Liver (tissue), 8 donors: ENCODE measurements at regions not wholly inside any gene's neighbourhood (a gene's known extent, or its start where the extent isn't known, plus 50 kb on each side); places are given as distances from the start of the nearest gene placed in this dataset.

Experiments
- DNase-seq: peaks from one replicate; pipeline ENCODE4 v3.0.0-alpha.2; 2017; ENCODE audit warnings: low spot score
- H3K27ac ChIP-seq, 2 donors: one replicate each; pipeline ENCODE4 v1.7.0; 2013; ENCODE audit warnings: inconsistent platforms in 2 of 2, low read length in 2 of 2, control low read depth in 1 of 2, low read depth in 1 of 2, mild to moderate bottlenecking in 1 of 2
- H3K27me3 ChIP-seq, 4 donors: one replicate each; pipeline versions ENCODE4 v1.6.1 to v1.7.0; 2013; ENCODE audit warnings: low read length in 3 of 4, inconsistent platforms in 1 of 4, mild to moderate bottlenecking in 1 of 4, moderate library complexity in 1 of 4; ENCODE audit not compliant: control insufficient read depth in 4 of 4, insufficient read depth in 4 of 4
- H3K36me3 ChIP-seq, 4 donors: one replicate each; pipeline versions ENCODE4 v1.6.1 to v1.7.0; 2013; ENCODE audit warnings: low read length in 3 of 4, mild to moderate bottlenecking in 3 of 4, low read depth in 1 of 4, moderate library complexity in 1 of 4; ENCODE audit not compliant: control insufficient read depth in 4 of 4, insufficient read depth in 3 of 4
- H3K4me1 ChIP-seq, 4 donors: one replicate each; pipeline versions ENCODE4 v1.6.1 to v1.7.0; 2013; ENCODE audit warnings: low read length in 3 of 4, mild to moderate bottlenecking in 3 of 4, moderate library complexity in 1 of 4; ENCODE audit not compliant: control insufficient read depth in 4 of 4, insufficient read depth in 4 of 4
- H3K4me3 ChIP-seq, 3 donors: one replicate each; pipeline versions ENCODE4 v1.6.1 to v1.7.0; 2013; ENCODE audit warnings: low read length in 3 of 3, control low read depth in 1 of 3, low read depth in 1 of 3, mild to moderate bottlenecking in 1 of 3
- H3K9ac ChIP-seq, 2 donors: one replicate each; pipeline ENCODE4 v1.7.0; 2013; ENCODE audit warnings: low read length in 2 of 2, mild to moderate bottlenecking in 2 of 2, moderate library complexity in 2 of 2, control low read depth in 1 of 2, low read depth in 1 of 2
- H3K9me3 ChIP-seq, 4 donors: one replicate each; pipeline versions ENCODE4 v1.6.1 to v1.7.0; 2013; ENCODE audit warnings: low read length in 3 of 4; ENCODE audit not compliant: control insufficient read depth in 4 of 4
- CTCF ChIP-seq: fragments of 150-350 bp; IDR thresholded peaks from 2 replicates; pipeline ENCODE4 v1.5.1; 2017; ENCODE audit warnings: improper control_type of control experiment, low read depth, low read length; ENCODE audit not compliant: missing input control
- EGR1 ChIP-seq, 2 donors: IDR thresholded peaks; 2 replicates each; pipeline ENCODE4 v1.6.1; 2016 to 2018; ENCODE audit warnings: antibody characterized with exemption in 2 of 2, low read depth in 2 of 2
- FOXA1 ChIP-seq: IDR thresholded peaks from 2 replicates; pipeline ENCODE4 v1.6.1; 2016; ENCODE audit warnings: antibody characterized with exemption
- FOXA2 ChIP-seq: IDR thresholded peaks from 2 replicates; pipeline ENCODE4 v1.6.1; 2016; ENCODE audit warnings: antibody characterized with exemption
- GABPA ChIP-seq, 2 donors: IDR thresholded peaks in 1 of 2; conservative IDR thresholded peaks in 1 of 2; 2 replicates each; pipeline ENCODE4 v1.6.1; 2016; ENCODE audit warnings: antibody characterized with exemption in 2 of 2, mild to moderate bottlenecking in 1 of 2, moderate library complexity in 1 of 2
- HNF4A ChIP-seq, 2 donors: conservative IDR thresholded peaks; 2 replicates each; pipeline ENCODE4 v1.6.1; 2016; ENCODE audit warnings: antibody characterized with exemption in 2 of 2, mild to moderate bottlenecking in 2 of 2
- HNF4G ChIP-seq: IDR thresholded peaks from 2 replicates; pipeline ENCODE4 v1.6.1; 2016; ENCODE audit warnings: antibody characterized with exemption
- JUND ChIP-seq, 2 donors: IDR thresholded peaks; 2 replicates each; pipeline ENCODE4 v1.6.1; 2016; ENCODE audit warnings: antibody characterized with exemption in 2 of 2
- NR2F2 ChIP-seq: IDR thresholded peaks from 2 replicates; pipeline ENCODE4 v1.6.1; 2016; ENCODE audit warnings: antibody characterized with exemption
- RAD21 ChIP-seq, 2 donors: IDR thresholded peaks; 2 replicates each; pipeline ENCODE4 v1.6.1; 2016; ENCODE audit warnings: antibody characterized with exemption in 2 of 2, mild to moderate bottlenecking in 2 of 2
- REST ChIP-seq: IDR thresholded peaks from 2 replicates; pipeline ENCODE4 v1.6.1; 2016; ENCODE audit warnings: antibody characterized with exemption, mild to moderate bottlenecking
- RXRA ChIP-seq, 2 donors: IDR thresholded peaks; 2 replicates each; pipeline ENCODE4 v1.6.1; 2017 to 2018; ENCODE audit warnings: antibody characterized with exemption in 2 of 2, mild to moderate bottlenecking in 1 of 2
- SP1 ChIP-seq: IDR thresholded peaks from 2 replicates; pipeline ENCODE4 v1.6.1; 2018; ENCODE audit warnings: antibody characterized with exemption, mild to moderate bottlenecking
- TAF1 ChIP-seq: conservative IDR thresholded peaks from 2 replicates; pipeline ENCODE4 v1.6.1; 2016; ENCODE audit warnings: antibody characterized with exemption, mild to moderate bottlenecking
- YY1 ChIP-seq: IDR thresholded peaks from 2 replicates; pipeline ENCODE4 v1.6.1; 2016; ENCODE audit warnings: antibody characterized with exemption, mild to moderate bottlenecking
- WGBS: extraction: QIAGEN DNeasy Blood & Tissue Kit; methylation state at CpG from one replicate; pipeline ENCODE4 v1.1.7; 2013; 5-methylcytosine and 5-hydroxymethylcytosine counted together
- TF ChIP-seq, protein P1 (sequence below): IDR thresholded peaks from 2 replicates; pipeline ENCODE4 v1.6.1; 2016; ENCODE audit warnings: antibody characterized with exemption
- TF ChIP-seq, protein P2 (sequence below): IDR thresholded peaks from 2 replicates; pipeline ENCODE4 v1.6.1; 2016; ENCODE audit warnings: antibody characterized with exemption
- TF ChIP-seq, protein P3 (sequence below): IDR thresholded peaks from 2 replicates; pipeline ENCODE4 v1.6.1; 2016; ENCODE audit warnings: antibody characterized with exemption
- donor health status: healthy.
- donor health status: healthy.
- donor health status: healthy.
- donor health status: healthy.
- donor health status: healthy.

- Histone ChIP-seq H3K36me3 (no peaks in the 10 kb centered on the region), H3K4me3 (no peak overlapping the region), H3K9me3 (peaks cover 0 to 4% (median 1%) of the 10 kb centered on the region in 4 donors), H3K27ac (no peak overlapping the region), H3K4me1 (no peaks in the 10 kb centered on the region), H3K27me3 (peaks cover 0 to 3% (median 0%) of the 10 kb centered on the region in 4 donors), H3K9ac (no peak overlapping the region)
- TF ChIP-seq, protein P1, sequence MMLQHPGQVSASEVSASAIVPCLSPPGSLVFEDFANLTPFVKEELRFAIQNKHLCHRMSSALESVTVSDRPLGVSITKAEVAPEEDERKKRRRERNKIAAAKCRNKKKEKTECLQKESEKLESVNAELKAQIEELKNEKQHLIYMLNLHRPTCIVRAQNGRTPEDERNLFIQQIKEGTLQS = no peak
- TF ChIP-seq EGR1 (IDR thresholded peaks at IDR 0.05; ENCODE audit: low read depth in 2 of 2) (no peak), TAF1 (no peak), RXRA (IDR thresholded peaks at IDR 0.05) (no peak), FOXA2 (no peak), SP1 (no peak), YY1 (no peak), REST (no peak), CTCF (no peak), HNF4G (no peak), NR2F2 (no peak), FOXA1 (no peak), JUND (IDR thresholded peaks at IDR 0.05) (no peak), GABPA (IDR thresholded peaks at IDR 0.05 in 1 of 2, conservative IDR thresholded peaks at IDR 0.05 in 1 of 2) (no peak), RAD21 (IDR thresholded peaks at IDR 0.05) (no peak), HNF4A (conservative IDR thresholded peaks at IDR 0.05) (no peak)
- TF ChIP-seq, protein P2, sequence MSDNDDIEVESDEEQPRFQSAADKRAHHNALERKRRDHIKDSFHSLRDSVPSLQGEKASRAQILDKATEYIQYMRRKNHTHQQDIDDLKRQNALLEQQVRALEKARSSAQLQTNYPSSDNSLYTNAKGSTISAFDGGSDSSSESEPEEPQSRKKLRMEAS = no peak
- TF ChIP-seq, protein P3, sequence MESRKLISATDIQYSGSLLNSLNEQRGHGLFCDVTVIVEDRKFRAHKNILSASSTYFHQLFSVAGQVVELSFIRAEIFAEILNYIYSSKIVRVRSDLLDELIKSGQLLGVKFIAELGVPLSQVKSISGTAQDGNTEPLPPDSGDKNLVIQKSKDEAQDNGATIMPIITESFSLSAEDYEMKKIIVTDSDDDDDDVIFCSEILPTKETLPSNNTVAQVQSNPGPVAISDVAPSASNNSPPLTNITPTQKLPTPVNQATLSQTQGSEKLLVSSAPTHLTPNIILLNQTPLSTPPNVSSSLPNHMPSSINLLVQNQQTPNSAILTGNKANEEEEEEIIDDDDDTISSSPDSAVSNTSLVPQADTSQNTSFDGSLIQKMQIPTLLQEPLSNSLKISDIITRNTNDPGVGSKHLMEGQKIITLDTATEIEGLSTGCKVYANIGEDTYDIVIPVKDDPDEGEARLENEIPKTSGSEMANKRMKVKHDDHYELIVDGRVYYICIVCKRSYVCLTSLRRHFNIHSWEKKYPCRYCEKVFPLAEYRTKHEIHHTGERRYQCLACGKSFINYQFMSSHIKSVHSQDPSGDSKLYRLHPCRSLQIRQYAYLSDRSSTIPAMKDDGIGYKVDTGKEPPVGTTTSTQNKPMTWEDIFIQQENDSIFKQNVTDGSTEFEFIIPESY = no peak
- WGBS = 70% methylated on average over 4 of the region's 4 CpGs
- DNase-seq = no peak
Observed at GRCh38 chr2:219995991-219996765, 368.7 kb downstream of the SLC4A3 start.
